HG02884 (cell line): ENCODE measurements at regions not wholly inside any gene's neighbourhood (a gene's known extent, or its start where the extent isn't known, plus 50 kb on each side); places are given as distances from the start of the nearest gene placed in this dataset.
A peak's percentile ranks its signal among the peaks of the same experiment; 100 is the strongest.
"Not testable (repeated sequence)": the region's sequence is repeated elsewhere in the genome, so short reads cannot be mapped to it uniquely, and the experiment has no call there.

Experiments used
- ATAC-seq: cut with Tn5 transposase; IDR thresholded peaks from one replicate; pipeline ENCODE4 v1.9.1; 2021; ENCODE audit warnings: mild to moderate bottlenecking, moderate library complexity; ENCODE audit not compliant: unreplicated experiment

GRCh38 chr2:43074592-43075053 lies 151.8 kb downstream of the ZFP36L2 start:
- ATAC-seq = no peak

- ATAC-seq = no peak
Measured at GRCh38 chr2:43074052-43074451, 152.4 kb downstream of the ZFP36L2 start.

- ATAC-seq = no peak
Measured at GRCh38 chr2:43073401-43073825, 153.0 kb downstream of the ZFP36L2 start.

- ATAC-seq = no peak
Measured at GRCh38 chr2:43071599-43072550, 154.5 kb downstream of the ZFP36L2 start.

- no peak for ATAC-seq
Measured at GRCh38 chr2:43070676-43071502, 155.5 kb downstream of the ZFP36L2 start.

GRCh38 chr2:43070030-43070429 lies 156.4 kb downstream of the ZFP36L2 start:
- ATAC-seq = no peak

- ATAC-seq = no peak
Measured at GRCh38 chr2:43068631-43069517, 157.5 kb downstream of the ZFP36L2 start.

- no peak for ATAC-seq
Measured at GRCh38 chr2:43068041-43068533, 158.3 kb downstream of the ZFP36L2 start.

GRCh38 chr2:43067254-43068040 lies 159.0 kb downstream of the ZFP36L2 start:
- ATAC-seq = no peak

- not testable (repeated sequence) for ATAC-seq
Measured at GRCh38 chr2:43066541-43067253, 159.7 kb downstream of the ZFP36L2 start.

GRCh38 chr2:43065871-43066270 lies 160.5 kb downstream of the ZFP36L2 start:
- ATAC-seq = no peak

- no peak for ATAC-seq
Measured at GRCh38 chr2:43065036-43065435, 161.4 kb downstream of the ZFP36L2 start.

GRCh38 chr2:43063096-43063495 lies 163.3 kb downstream of the ZFP36L2 start:
- ATAC-seq = not testable (repeated sequence)

- ATAC-seq = no peak
Measured at GRCh38 chr2:43062058-43062457, 164.3 kb downstream of the ZFP36L2 start.

- no peak for ATAC-seq
Measured at GRCh38 chr2:43060390-43061016, 165.9 kb downstream of the ZFP36L2 start.

- ATAC-seq = peak; percentile 77
Measured at GRCh38 chr2:43059183-43059897, 167.1 kb downstream of the ZFP36L2 start.

- no peak for ATAC-seq
Measured at GRCh38 chr2:43058726-43059110, 167.7 kb downstream of the ZFP36L2 start.
